ENCODE measurements at regions not wholly inside any gene's neighbourhood (a gene's known extent, or its start where the extent isn't known, plus 50 kb on each side); places are given as distances from the start of the nearest gene placed in this dataset.

DNA sequence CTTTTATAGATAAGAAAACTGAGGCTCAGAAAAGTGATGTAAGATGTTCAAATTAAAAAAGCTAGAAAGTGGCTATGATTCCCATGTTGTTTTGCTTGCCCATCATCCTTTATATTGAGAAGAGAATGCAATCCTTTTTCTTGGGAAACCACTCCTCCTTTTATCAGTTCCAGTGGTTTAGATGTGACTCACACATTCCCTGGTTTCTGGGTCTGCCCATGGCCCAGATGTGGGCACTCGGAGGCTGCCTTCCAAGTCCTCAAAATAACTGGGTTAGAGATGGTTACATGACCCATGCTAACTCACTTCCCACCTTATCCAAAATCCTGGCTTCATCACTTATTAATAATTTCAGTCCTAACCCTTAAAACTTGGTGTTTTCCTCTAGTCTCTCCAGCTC, 550.0 kb downstream of the MDFIC start:
- DNase-seq (ENCODE audit: low spot score) = no peak

- DNase-seq (ENCODE audit: low spot score) = no peak
These were observed 540.6 kb downstream of the MDFIC start for GRCh38 chr7:115462301-115463015.

- no peak for DNase-seq (ENCODE audit: low spot score)
These were observed 527.8 kb downstream of the MDFIC start for GRCh38 chr7:115449689-115450088.

- DNase-seq (ENCODE audit: low spot score) = no peak
These were observed 525.6 kb downstream of the MDFIC start for GRCh38 chr7:115447495-115447894.

GRCh38 chr7:115441033-115441432, 519.1 kb downstream of the MDFIC start:
- no peak for DNase-seq (ENCODE audit: low spot score)

GRCh38 chr7:115435178-115435577, 513.3 kb downstream of the MDFIC start:
- DNase-seq (ENCODE audit: low spot score) = no peak

GRCh38 chr7:115429918-115430317, 508.0 kb downstream of the MDFIC start:
- no peak for DNase-seq (ENCODE audit: low spot score)

DNA sequence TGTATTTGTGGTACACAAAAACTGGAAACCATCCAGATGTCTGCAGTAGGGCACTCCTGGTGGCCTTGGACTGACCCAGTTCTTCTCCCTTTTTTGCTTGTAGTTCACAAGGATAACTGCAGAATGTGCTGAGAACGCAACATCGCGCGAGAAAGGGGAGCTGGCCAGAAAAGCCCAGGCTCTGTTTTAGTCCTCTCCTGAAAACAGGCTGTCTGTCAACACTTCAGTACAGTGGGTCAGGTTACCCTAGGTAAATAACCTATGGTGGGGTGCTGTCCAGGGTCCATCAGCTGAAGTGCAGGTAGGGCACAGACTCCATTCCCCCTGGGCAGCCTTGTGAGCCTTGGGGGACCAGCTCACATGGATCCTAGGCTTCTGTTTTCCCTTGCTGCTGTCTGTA, 495.8 kb downstream of the MDFIC start:
- DNase-seq (ENCODE audit: low spot score) = no peak

- no peak for DNase-seq (ENCODE audit: low spot score)
These were observed 489.2 kb downstream of the MDFIC start for GRCh38 chr7:115410972-115411686.

DNA sequence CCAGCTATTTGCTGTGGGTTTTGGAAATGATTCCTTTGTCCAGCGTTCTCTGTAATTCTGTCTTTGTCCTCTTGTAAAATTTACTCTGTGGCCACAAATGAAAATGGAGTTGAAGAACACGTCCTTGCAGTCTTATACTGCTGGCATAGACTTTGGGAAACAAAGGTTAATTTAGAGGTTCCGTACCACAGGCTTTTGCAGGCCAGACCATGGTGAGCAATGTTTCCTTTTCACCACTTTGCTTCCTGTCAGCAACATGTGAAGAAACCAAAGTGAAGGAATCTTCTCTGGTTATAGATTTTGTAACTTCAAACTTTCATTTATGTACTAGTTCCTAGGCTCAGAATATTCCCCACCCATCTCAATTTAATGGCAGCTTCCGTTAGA, 488.5 kb downstream of the MDFIC start:
- DNase-seq (ENCODE audit: low spot score) = no peak

DNA sequence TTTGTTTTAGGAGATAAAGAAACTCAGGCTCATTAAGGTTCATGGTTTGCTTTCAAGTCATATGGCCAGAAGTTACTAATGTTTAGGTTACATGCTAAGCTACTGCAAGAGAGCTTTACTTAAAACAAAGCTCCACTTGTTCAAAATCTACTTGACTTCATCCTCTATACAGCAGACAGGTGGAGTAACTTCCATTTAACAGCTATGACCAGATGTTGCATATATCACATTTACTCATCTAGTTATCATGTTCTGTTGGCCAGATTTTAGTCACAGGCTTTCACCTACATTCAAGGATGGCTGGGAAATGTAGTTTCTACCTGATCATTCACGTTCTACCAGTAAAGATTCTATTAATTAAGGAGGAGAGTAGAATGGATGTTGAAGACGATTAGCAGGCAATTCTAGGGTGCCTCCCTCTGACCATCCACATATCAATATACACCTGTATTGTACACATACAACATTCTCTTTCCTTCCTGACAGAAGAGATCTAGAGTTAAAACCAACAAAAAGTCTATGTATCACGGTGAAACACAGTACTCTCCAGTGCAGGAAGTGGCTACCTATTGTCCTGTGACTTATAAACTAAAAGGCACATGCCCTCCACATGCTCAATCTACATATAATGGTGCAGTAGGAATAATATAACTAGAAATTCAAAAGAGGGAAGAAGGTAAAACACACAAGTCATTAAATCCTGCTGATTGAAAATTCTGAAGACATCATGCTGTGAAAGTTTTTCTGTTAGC, 488.0 kb downstream of the MDFIC start:
- DNase-seq (ENCODE audit: low spot score) = no peak

GRCh38 chr7:115406219-115406618, 484.3 kb downstream of the MDFIC start:
- no peak for DNase-seq (ENCODE audit: low spot score)

- no peak for DNase-seq (ENCODE audit: low spot score)
These were observed 465.2 kb downstream of the MDFIC start for GRCh38 chr7:115387137-115387536.

DNA sequence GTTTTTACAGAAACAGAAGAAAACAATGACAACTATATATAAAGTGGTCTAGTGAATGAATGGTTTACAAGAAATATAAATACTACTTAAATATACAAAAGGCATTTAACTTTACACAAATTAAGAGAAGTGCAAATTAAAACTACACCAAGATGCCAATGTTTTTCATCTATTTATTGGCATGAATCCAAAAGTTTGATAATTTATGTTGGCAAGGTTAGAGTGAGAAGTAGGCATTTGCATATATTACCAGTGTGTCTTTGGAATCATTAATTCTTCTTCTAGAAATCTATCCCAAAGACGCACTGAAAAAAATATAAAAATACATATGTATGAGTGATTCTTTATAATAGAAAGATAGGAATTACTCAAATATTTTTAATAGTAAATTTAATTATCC, 457.4 kb downstream of the MDFIC start:
- DNase-seq (ENCODE audit: low spot score) = no peak

GRCh38 chr7:115368998-115369397, 447.1 kb downstream of the MDFIC start:
- no peak for DNase-seq (ENCODE audit: low spot score)

- no peak for DNase-seq (ENCODE audit: low spot score)
These were observed 442.0 kb downstream of the MDFIC start for GRCh38 chr7:115363916-115364315.

GRCh38 chr7:115359955-115360354, 438.1 kb downstream of the MDFIC start:
- no peak for DNase-seq (ENCODE audit: low spot score)

GRCh38 chr7:115359119-115359518, 437.2 kb downstream of the MDFIC start:
- no peak for DNase-seq (ENCODE audit: low spot score)

DNA sequence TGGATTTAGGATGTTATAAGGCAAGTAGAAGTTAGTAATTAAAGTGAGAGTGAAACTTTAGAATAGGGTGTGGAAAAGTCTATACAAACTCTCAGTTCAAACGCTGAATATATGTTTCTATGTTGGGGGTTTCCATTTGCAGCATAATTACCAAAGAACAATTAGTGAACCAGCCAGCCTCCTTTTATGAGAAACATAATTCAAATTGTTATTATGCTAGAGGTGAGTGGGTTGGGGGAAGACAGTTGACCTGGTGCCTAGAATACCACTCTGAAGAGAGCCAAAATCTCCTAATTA, 435.8 kb downstream of the MDFIC start:
- no peak for DNase-seq (ENCODE audit: low spot score)

- DNase-seq (ENCODE audit: low spot score) = no peak
These were observed 435.3 kb downstream of the MDFIC start for GRCh38 chr7:115356999-115357702.

DNA sequence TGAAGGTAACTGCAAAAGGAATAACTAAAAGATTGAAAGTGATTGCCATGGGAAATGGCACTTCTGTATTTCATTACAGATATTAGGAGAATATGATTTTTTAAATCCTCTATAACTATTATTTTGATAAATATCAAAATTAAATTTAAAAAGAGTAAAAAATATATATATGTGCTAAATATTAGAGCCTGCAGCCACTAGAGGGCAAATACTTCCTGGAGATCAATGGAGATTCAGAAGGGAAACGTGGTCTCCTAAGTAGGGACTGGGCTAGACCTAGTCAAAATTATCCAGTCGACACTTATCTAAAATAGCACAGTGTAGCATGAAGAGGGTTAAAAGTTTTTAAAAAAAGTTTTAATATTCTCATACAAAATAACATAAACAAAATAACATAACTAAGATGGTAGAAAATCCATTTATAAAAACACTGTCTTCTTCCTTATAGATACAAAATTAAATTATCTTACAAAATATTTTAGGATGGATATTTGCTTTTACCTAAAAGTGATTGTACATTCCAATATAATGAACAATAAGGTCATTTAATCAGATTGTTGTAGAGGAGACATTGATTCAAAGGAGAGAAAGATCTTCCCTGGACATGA, 434.3 kb downstream of the MDFIC start:
- DNase-seq (ENCODE audit: low spot score) = no peak

GRCh38 chr7:115354925-115355324, 433.0 kb downstream of the MDFIC start:
- no peak for DNase-seq (ENCODE audit: low spot score)
